Activated CD8-positive, alpha-beta T cell treated with anti-CD3 and anti-CD28 coated beads for 36 hours (primary cell): ENCODE measurements at regions not wholly inside any gene's neighbourhood (a gene's known extent, or its start where the extent isn't known, plus 50 kb on each side); places are given as distances from the start of the nearest gene placed in this dataset.

Experiments used
- ATAC-seq: fragments of 200-7000 bp; cut with Tn5 transposase; one replicate; pipeline ENCODE4 v1.10.0; 2021; ENCODE audit warnings: mild to moderate bottlenecking, moderate library complexity
- CTCF ChIA-PET: fragments of 350-600 bp; sonication (Branson Sonifier 250); formaldehyde crosslinking; loops from one replicate; lab custom pipeline; 2021; ENCODE audit warnings: antibody characterized with exemption; lab: Charles Lee
- POLR2A ChIA-PET: fragments of 350-600 bp; sonication (Branson Sonifier 250); formaldehyde crosslinking; loops from one replicate; lab custom pipeline; 2021; ENCODE audit warnings: antibody characterized with exemption; lab: Charles Lee
- DNase-seq: peaks from one replicate; pipeline ENCODE4 v3.0.0-alpha.2; 2020
- H3K27ac Mint-ChIP-seq: one replicate; pipeline ENCODE4 v1.8.0; 2021; ENCODE audit warnings: mild to moderate bottlenecking, mixed read lengths
- H3K27me3 Mint-ChIP-seq: one replicate; pipeline ENCODE4 v1.8.0; 2021; ENCODE audit warnings: mixed read lengths
- H3K36me3 Mint-ChIP-seq: one replicate; pipeline ENCODE4 v1.8.0; 2021; ENCODE audit warnings: low read depth, mixed read lengths
- H3K4me1 Mint-ChIP-seq: one replicate; pipeline ENCODE4 v1.8.0; 2021; ENCODE audit warnings: low read depth, mixed read lengths
- H3K4me3 Mint-ChIP-seq: one replicate; pipeline ENCODE4 v1.8.0; 2021; ENCODE audit warnings: mild to moderate bottlenecking, moderate library complexity, mixed read lengths
- H3K9me3 Mint-ChIP-seq: one replicate; pipeline ENCODE4 v1.8.0; 2021; ENCODE audit warnings: mixed read lengths
- CTCF ChIP-seq: fragments of 200-600 bp; IDR thresholded peaks from one replicate; pipeline ENCODE4 v1.8.0; 2022; ENCODE audit warnings: antibody characterized with exemption, mild to moderate bottlenecking
- intact Hi-C: fragments of 100-400 bp; cut with micrococcal nuclease; formaldehyde crosslinking; loops from one replicate; pipeline ENCODE4 v1.10.0; 2022

DNA sequence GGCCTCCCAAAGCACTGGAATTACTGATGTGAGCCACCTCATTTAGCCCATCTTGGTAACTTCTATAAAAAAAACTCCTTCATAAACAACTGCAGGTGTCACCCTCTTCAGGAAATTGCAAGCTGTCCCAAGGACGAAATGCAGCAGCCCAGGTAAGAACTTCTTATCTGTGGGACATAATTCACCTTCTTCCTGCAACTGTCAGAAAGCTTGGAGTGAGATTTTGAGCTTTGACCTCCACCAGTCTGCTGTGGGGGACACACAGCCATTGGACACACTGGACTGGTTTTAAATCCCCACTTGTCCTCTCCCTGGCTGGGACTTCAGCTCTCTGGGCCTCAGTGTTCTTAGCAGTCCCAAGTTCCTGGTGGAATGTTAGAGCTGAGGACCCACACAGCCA, 368.5 kb downstream of the MN1 start:
- no peak for ATAC-seq
- CTCF ChIA-PET = no interaction called here
- H3K27ac Mint-ChIP-seq = no peak overlapping the region

DNA sequence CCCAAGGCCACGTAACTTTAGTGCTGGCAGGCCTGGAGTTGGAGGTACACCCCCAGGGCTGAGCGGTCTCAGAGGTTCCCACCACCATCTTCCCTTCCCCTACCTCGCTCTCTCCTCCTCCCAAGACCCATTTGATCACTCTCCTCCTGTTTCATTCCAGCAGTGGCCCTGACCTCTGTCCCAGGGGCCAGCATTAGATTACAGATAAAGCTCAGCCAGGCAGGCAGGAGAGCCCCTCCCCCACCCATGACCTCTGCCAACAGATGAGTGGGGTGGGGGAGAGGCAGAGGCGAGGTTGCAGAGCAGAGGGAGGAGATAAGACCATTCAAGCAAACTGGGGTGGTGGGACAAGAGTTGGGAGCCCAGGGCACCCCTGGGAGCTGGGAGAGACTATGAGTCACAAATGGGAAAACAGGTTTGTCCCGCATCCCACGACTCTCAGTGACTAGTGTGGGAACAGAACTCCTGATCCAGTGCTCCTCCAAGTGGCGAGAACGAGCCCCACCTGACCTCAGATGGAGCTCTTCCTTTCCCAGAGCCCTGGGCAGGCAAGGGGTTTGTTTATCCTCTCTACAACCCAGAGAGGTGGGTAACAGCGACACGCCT, 367.9 kb downstream of the MN1 start:
- Mint-ChIP-seq H3K27me3 (peaks cover 2% of the 10 kb centered on the region), H3K4me3 (no peak overlapping the region), H3K36me3 (no peaks in the 10 kb centered on the region), H3K27ac (no peak overlapping the region), H3K4me1 (no peaks in the 10 kb centered on the region), H3K9me3 (no peaks in the 10 kb centered on the region)
- ATAC-seq = no peak
- no peak for TF ChIP-seq CTCF
- intact Hi-C loops = no loop called here
- ChIA-PET CTCF (no interaction called here), POLR2A (no interaction called here)
- DNase-seq = no peak

More for the DNA sequence above, 368.5 kb downstream of the MN1 start:
- TF ChIP-seq CTCF = no peak
- H3K36me3 Mint-ChIP-seq = no peaks in the 10 kb centered on the region
- no peak overlapping the region for H3K4me3 Mint-ChIP-seq
- POLR2A ChIA-PET = no interaction called here
- DNase-seq = no peak
- intact Hi-C loops = no loop called here
- H3K4me1 Mint-ChIP-seq = no peaks in the 10 kb centered on the region
- peaks cover 2% of the 10 kb centered on the region for H3K27me3 Mint-ChIP-seq
- H3K9me3 Mint-ChIP-seq = peaks cover 2% of the 10 kb centered on the region

GRCh38 chr22:27434898-27435297, 366.7 kb downstream of the MN1 start:
- ChIA-PET CTCF (no interaction called here), POLR2A (no interaction called here)
- no peak overlapping the region for H3K27ac Mint-ChIP-seq

DNA sequence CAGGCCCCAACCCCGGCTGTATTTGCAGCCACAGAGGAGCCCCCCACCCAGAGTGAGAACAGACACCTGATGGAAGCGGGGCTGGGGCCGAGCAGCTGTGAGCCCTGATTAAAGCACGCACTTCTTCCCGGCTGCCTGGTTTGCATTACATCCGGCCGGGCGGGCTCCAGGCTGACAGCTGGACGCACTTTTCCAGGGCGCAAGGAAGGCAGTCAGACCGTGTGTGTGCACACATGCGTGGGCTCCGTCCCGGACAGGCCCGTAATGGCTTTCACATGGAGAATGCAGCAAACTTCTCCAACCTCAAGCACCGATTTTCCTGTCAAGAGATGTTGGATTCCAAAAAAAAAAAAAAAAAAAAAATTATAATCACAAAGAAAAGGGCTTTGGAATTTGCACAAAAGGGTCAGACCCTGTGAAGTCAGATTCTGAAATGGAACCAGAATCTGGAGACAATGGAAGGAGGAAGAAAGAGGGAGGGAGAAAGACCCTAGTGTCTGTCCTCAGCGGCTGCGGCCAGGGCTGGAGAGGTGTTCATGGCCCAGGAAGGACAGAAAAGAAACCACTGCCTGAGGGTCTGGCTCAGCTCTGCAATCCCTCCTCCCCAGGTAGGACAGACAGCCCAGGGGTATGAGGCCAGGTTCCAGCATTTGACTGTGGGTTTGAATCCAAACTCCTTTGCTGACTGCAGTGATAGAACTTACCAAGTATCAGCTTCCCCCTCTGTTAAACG, 365.5 kb downstream of the MN1 start:
- no peaks in the 10 kb centered on the region for H3K36me3 Mint-ChIP-seq
- no peak for ATAC-seq

More at GRCh38 chr22:27434898-27435297, 366.7 kb downstream of the MN1 start:
- DNase-seq = no peak
- Mint-ChIP-seq H3K4me3 (no peak overlapping the region), H3K36me3 (no peaks in the 10 kb centered on the region), H3K4me1 (no peaks in the 10 kb centered on the region), H3K27me3 (peaks cover 4% of the 10 kb centered on the region), H3K9me3 (no peaks in the 10 kb centered on the region)
- no peak for ATAC-seq
- intact Hi-C loops = no loop called here
- TF ChIP-seq CTCF = no peak

More for the DNA sequence above, 365.5 kb downstream of the MN1 start:
- Mint-ChIP-seq H3K4me3 (no peak overlapping the region), H3K27me3 (peaks cover 6% of the 10 kb centered on the region), H3K27ac (no peak overlapping the region), H3K9me3 (no peaks in the 10 kb centered on the region), H3K4me1 (no peaks in the 10 kb centered on the region)
- ChIA-PET CTCF (no interaction called here), POLR2A (no interaction called here)
- no peak for TF ChIP-seq CTCF
- no peak for DNase-seq
- intact Hi-C loops = no loop called here
